Amygdala (tissue), 56 donors: ENCODE measurements at regions not wholly inside any gene's neighbourhood (a gene's known extent, or its start where the extent isn't known, plus 50 kb on each side); places are given as distances from the start of the nearest gene placed in this dataset.
"Not testable (repeated sequence)": the region's sequence is repeated elsewhere in the genome, so short reads cannot be mapped to it uniquely, and the experiment has no call there.

Experiments used
- DNase-seq, 56 donors: peaks; one replicate each; lab custom pipeline; 2025; lab: John Stamatoyannopoulos, UW

DNA sequence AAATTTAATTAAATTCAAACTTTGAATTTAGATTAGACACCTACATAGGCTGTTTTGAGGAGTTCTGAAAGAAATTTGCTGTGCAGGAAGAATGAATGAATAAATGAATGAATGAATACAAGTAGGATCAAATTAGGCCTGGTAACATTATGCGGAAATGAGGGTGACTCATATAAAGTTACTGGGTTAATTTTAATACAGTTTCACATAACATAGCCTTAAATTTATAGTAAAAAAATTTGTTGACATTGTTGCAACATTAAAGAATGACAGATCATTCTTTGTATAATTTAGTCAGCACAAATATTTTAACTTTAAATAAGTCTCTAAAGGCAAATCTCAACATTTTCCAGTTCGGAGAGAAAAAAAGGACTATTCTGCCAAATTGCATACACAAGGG is 1293.1 kb upstream of the SLC39A10 start:
- no peak for DNase-seq

DNA sequence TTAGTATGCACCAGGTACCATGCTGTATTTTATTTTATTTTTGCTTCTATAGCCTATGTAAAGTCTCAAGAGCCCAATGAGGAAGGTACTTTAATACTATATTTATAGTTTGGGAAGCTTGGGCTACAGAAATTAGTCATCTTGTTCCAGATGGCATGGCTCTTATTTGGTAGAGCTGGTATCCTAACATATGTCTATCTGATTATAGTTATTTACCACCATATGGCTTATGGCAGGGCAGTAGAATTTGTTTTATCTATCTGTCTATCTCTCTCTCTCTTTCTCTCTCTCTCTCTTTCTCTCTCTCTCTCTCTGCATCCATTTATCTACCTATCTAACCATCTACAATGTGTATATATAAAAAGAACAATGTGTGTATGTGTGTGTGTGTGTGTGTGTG is 1293.7 kb upstream of the SLC39A10 start:
- DNase-seq: no peak

DNA sequence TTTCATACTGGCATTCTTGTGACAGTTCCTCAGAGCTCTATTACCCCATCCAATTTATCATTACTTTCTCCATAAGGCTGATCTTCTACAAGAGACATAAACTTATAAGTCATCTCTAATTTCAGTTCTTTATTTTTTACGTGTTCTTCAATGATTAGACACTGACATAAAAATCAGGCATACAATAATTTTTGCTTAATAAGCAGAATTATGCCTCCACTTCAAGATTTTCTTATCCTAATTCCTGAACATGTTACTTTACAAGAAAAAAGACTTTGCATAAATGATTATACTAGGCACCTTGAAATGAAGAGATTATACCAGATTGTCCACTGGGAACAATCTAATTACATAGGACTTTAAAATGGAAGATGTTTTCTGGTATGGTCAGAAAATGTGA is 1304.5 kb upstream of the SLC39A10 start:
- DNase-seq: no peak

DNA sequence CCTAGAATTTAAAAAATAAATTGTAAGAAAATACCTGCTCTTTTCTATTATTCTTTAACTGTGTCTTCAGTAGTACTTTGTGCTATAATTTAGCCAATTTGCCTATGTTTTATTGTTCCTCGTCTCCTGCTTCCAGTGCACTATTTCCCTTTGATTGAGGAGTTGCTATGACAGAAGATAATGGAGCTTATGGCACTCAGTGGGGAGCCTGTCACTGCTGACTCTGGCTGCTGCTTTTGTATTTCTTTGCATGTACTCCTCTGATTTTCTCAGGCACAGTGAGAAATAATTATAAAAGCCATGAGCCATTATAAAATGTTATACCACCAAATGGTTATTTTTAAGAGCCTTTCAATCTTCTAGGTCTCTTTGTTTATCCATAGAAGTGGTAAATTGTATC is 1310.8 kb upstream of the SLC39A10 start:
- no peak for DNase-seq

DNA sequence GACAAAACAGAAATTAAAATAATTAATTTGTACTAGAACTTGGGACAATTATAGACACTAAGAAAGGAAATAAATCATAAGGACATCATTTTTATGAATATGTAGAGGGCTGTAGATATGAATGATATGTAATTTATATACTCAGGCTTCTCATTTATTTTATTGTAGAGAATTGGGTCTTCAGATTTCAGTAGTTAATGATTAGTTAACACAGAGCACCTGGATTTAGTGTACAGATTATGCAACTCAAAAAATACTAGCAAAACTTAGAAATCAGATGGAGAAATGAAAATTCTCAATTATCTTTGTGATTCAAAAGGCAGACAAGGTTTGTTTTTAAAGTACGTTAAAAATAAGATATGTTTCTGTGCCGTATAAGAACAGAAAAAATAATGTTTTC is 1311.7 kb upstream of the SLC39A10 start:
- no peak for DNase-seq

DNA sequence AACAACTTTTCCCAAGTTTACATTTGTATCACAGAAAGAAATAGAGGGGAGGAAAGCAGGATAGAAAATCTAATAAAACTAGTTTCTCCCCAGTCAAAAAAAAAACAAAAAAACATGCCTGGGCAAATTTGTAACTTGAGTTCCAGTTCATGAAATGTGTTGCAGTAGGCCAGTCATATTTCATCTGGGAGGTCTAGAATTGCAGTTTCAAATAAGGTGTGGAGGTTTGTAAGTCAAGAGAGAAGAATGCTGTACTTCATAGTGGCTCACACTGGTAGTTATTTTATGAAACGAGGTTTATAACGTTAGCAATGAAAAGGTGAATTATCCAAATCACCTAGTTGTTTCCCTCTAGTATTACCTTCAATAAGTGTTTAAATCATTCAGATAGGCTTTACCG is 1313.9 kb upstream of the SLC39A10 start:
- DNase-seq: no peak

DNA sequence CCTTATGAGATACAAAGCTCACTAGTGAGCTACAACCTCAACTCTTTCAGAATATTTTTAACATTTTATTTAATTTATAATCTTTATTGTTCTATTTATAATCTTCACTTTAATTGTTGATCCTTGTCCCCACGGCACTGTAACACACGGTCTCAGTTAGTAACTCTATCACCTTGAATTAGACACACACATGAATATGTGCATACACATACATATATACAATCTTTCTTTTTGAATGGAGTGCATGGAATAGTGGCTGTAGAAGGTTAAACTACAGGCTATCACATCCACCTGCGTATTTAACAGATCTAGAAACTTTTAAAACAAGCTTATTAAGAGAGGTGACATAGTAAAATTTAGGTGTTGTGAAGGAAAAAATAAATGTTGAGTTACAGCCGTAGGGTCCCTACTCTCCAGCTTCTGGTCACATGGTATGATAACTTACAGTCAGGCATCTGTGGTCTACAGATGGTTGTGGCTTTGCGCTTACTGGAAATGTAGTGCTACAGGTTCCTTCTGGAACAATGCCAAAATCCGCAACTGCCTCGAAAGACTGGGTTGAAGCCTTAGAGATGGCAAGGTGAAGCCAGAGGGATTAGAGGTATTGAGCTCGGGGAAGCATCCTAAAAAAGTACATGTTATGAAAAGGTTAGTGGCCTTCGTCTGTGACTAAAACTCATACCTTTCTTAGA is 1324.1 kb upstream of the SLC39A10 start:
- DNase-seq: no peak

DNA sequence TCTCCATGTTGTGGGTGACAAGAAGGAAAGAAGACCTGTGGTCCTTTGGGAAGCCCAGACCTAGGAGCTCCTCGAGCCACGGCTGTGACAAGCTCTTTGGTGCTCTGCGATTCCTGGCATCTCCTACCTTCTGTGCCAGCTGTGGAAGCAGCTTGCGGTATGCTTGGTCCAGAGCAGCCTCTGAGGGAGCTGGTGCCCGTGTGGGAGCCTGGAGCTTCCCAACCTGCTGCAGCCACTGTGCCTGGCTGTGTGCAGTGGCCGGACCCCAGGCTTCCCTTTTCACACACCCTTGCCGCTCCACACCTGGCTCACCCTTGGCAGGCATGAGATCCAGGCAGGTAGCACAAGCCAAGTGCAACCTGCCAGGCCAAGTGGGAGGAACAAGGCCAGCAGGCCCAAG is 1328.6 kb upstream of the SLC39A10 start:
- no peak for DNase-seq

DNA sequence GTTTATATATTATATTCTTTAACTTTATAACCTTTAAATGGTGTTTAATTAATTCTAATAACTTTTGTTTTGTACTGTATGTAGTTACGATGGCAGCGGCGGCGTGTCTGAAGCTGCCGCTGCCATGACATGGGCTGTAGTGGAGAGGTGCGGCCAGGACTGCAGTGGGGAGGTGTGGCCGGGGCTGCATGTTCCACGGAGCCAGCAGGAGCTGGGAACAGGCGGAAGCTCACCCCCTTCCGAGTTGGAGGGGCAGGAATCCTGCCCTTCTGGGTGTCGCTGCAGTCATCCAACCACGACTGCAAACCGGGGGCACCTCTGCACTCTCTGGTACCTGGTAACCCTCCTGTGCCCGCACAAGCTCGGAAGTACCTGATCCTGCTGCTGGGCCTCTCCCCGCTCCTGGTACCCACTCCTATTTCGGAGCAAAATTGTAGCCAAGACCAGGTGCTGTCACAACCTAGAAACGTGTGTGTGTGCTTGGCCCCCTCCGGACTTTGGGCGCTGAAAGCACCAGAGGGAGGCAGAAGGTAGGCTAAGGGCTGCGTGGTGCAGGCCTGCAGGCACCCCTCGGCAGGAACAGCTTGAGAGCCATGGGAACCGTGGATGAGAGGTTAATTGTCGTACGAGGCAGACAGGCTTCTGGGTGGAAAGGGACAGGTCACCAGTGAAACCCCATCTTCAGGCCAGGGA is 1329.7 kb upstream of the SLC39A10 start:
- no peak for DNase-seq

DNA sequence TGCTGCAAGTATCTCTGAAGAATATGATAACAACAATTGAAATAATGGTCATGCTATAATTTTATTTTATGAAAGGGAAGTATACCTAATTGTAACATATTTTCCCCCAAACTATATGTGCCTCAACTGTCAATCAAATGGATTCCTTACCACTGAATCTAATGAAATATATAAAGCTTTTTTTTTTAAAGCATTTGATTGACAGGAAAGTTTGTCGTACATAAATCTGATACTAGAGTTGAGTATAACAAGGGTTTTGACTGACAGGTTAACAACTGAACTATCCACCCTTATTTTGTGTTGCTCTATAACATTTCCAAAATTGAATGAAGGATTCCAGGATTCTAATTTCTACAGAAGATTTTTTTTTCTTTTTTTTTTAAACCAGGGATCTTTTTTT is 1333.3 kb upstream of the SLC39A10 start:
- no peak for DNase-seq

DNA sequence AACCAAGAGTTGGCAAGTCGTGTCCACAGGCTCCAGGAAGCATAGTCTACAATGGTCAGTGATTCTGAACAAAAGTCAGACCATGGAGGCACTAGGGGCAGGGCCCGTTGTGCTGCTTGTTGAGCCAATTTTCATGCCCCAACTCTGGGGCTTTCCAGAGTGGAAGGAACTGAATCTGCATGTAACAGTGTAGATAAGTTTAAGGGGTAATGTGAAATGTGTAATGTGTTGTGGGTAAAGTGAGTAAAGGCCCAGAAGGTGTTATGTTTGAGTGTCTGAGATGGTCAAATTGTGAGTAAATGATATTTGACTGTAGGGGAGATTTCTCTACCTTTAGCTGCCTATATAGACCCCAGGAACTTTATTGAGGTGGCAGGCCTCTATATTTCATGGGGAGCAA is 1336.5 kb upstream of the SLC39A10 start:
- DNase-seq: no peak

DNA sequence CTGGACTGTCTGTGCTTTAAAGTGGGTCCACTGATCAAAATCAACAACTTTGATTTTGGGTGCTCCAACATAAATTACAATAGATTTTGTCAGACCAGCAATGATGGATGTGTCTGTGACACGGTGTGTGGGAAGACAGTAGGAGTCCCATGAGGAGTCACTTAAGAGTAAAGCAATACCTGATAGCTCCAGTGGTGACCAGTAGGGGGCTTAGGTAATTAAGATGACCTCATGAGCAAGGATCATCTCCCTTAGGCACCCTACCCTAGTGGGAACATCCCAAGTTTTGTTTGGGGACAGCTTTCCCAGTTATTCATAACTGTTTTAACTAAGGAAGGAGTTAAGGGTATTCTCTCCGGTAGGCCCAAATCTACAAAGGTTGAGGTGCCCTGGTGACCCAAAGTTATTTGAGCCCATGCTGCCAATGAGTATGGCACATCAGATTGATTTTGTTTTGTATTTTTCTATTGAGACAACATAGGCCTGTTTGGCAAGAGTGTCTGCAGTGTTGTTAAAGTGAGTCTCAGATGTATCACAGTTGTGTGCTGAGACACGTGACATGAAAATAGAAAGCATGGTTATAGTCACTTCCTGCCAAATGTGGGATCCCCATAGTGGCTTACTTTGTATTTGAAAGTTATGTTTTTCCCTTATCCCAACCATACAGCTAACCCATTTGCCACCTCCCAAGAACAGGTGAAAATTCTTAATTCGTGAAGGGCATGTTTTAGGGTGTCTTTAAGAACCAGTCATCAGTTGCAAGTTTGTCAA is 1337.6 kb upstream of the SLC39A10 start:
- DNase-seq: no peak

DNA sequence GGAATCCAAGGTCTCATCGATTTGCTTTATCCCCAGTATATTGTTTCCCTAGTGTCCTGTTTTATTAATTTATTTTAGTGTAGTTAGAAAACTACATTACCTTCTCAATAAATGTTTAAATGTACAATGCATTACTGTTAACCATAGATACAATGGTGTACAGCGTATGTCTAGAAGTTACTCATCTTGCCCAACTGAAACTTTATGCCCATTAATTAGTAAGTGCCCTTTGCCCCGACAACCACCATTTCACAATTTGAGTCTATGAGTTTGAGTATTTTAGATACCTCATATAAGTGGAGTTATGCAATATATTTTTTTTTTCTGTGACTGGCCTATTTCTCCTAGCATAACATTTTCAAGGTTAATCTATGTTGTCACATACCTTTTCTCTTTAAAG is 1343.0 kb upstream of the SLC39A10 start:
- DNase-seq: no peak

DNA sequence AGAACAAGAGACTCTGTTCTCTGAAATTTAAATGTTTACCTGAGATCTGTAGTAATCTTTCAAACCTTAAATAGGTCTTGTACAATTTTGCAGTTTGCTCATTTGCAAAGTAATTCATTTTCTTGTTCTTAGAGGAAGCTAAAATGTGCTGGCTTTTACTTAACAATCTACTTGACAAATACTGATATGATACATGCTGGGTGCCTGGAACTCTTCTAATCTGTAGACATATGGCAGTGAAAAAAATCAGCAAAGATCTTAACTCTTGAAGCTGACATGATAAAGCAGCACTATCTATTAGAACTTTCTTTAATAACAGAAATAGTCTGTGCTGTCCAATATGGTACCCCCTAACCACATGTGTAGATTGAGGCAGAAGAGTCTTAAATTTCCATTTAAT is 1352.8 kb upstream of the SLC39A10 start:
- DNase-seq: no peak

DNA sequence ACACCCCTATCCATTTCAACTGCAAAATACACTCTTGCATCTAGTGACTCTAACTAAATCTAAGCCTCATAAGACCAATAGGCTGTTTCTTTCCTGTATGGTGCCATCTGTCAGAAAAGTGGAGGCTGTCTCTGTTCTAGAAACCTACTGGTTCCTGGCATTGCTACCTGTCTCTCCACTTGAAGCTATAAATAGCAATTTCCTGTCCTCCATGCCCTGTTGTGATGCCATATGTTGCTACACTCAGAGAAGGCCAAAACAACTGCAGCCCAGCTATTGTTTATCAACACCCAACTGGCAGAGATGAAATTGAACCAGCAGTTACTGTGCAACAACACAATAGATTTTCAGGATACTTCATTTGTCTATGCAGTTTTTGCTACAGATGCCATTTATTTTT is 1355.1 kb upstream of the SLC39A10 start:
- DNase-seq: no peak

DNA sequence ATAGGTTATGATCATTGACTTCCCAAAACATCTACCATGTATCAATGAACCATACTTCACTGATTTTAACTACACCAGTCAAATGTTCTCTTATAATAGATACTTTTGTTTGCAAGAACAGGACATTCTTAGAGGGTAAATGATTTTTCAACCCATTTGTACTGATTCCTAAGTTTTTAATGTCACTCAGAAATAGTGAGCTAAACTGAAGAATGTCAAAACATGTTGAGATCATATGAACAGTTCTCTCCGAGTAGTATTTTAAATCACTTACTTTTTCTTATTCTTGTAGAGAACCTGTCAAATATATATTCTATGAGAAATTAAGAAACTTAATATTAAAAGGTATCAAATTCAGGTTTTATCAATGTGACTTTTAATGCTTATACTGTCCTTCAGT is 1362.9 kb upstream of the SLC39A10 start:
- no peak for DNase-seq

DNA sequence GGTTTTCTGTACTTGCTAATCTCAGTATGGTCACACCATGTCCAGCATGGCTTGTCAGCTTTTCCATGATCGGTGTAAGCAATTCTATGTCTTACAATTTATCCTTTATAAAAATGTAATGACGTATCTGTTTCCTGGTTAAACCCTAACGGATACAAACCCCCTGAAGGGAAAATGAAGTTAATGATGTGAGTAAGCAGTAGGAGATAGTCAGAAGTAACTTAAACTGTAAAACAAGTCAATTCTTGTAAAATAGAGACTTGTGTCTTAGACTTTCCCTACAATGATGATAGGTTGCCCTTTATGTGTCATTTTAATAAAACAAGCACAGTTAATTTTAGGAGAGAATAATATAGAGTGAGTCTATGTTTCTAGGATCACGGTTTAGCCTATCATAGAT is 1365.9 kb upstream of the SLC39A10 start:
- DNase-seq: no peak

DNA sequence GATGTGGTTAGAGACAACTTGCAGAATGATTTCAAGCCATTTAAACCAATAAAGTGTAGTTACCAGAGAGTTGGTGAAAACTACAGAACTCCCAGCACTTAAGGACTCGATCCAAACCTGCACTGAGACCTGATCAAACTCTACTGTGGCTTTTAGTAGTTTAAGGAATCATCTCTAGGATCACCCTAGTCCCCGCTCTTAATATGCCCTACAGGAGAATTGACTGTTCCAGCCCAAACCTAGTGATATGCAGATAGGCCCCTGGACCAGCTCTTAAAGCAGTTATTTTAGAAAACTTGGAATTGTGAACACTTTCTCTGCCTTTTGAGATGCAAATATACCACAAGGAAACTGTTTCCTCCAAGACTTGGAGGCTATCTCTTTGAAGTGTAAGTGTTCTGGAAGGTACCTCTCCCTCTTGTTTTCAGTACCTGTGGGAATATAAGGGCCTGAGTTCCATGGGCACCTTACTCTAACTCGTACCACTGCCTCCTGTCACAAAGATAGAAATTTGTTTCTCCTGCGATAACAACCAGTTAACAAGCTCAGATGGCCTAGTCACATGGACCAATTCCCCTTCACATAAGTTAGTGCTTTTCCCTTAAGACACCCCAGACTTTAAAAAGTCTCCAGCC is 1367.2 kb upstream of the SLC39A10 start:
- no peak for DNase-seq

DNA sequence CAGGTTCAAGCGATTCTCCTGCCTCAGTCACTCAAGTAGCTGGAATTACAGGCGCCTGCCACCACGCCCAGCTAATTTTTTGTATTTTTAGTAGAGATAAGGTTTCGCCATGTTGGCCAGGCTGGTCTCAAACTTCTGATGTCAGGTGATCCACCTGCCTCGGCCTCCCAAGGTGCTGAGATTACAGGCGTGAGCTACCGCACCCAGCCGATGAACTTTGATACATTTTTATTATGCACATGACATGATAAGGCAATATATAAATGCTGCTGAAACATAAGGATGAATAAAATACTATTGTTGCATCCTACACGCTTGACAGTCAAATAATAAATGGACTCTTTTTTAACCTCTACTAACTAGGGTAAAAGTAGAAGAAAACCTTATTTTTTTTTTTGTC is 1380.4 kb upstream of the SLC39A10 start:
- DNase-seq: not testable (repeated sequence)

DNA sequence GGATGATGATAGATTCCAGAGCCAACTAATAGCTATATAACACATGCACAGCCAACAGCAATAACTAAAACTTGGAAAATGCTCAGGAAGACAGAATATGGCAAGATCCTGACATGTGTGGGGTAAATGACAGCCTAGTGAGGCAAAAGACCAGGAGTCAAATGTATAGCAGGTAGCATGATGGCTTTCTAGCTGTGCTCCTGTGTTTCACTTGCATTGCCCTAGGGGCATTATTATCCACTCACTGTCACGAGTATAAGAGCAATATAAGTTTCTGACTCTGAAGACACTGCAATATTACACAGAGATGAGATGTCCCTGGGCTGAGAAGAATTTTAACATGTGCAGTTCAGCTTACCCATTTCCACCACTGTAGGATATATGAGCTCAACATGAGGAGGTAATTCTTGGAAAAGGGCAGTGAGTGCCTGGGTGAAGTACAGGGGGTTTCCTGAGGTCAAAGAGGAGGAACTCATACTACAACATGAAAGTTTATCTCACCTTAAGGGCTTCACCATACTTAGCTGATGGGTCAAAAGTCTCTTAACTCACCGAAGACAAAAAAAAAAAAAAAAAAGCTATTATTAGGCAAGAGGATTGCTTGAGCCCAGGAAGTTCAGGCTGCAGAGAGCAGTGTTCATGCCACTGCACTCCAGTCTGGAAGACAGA is 1385.6 kb upstream of the SLC39A10 start:
- no peak for DNase-seq

DNA sequence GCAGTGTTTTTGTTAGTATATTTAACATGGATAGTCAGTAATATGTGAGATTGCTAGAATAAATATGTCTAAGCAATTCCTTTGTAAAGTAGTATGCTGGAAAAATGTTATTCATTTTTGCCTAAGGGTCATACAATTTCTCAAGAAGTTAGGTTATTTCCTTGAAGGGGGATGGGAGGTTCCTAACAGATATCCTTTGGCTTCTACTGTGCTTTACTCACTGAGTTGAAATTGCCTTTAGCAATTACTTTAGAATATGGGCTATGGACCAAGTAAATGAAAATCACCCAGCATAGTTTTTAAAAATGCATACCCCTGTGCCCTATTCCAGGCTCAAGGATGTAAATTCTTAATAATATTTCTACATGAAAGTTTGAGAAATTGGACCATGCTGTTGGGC is 1386.4 kb upstream of the SLC39A10 start:
- DNase-seq: no peak
